ENCODE measurements at regions not wholly inside any gene's neighbourhood (a gene's known extent, or its start where the extent isn't known, plus 50 kb on each side); places are given as distances from the start of the nearest gene placed in this dataset.
A peak's percentile ranks its signal among the peaks of the same experiment; 100 is the strongest.

- POLR2A ChIA-PET (ENCODE audit: partially characterized antibody), result no interaction called here
- Histone ChIP-seq H3K4me2 (ENCODE audit: insufficient read depth in 1 of 2, low read depth in 2 of 2, low read length in 2 of 2) (peak overlapping the region in 1 of 2 experiments; percentile 54; a peak in 3 of 4 replicates), H3K4me3 (ENCODE audit: extremely low read depth in 1 of 4, insufficient read depth in 2 of 4, low read depth in 3 of 4, low read length in 4 of 4) (peak overlapping the region in 1 of 4 experiments; percentile 60; a peak in 1 of 8 replicates), H3K27ac (ENCODE audit: low read depth, low read length) (no peak overlapping the region), H2BK20ac (ENCODE audit: low read length) (no peak overlapping the region), H3K79me1 (ENCODE audit: low read depth, low read length) (no peaks in the 10 kb centered on the region), H3K27me3 (replicated peaks in 1 of 4; ENCODE audit: control insufficient read depth in 3 of 4, extremely low read depth in 1 of 4, insufficient read depth in 3 of 4, low read length in 3 of 4) (peaks cover 0 to 2% (median 0%) of the 10 kb centered on the region in 4 experiments; a peak in 2 of 7 replicates), H2BK120ac (replicated peaks; ENCODE audit: low read depth, low read length) (no peak overlapping the region), H3K14ac (ENCODE audit: insufficient read length) (no peak overlapping the region), H3K56ac (replicated peaks; ENCODE audit: insufficient read length, low read depth, low read length) (no peak overlapping the region), H3K4me1 (replicated peaks in 1 of 4; ENCODE audit: control insufficient read depth in 3 of 4, insufficient read depth in 4 of 4, low read length in 3 of 4) (no peaks in the 10 kb centered on the region), H4K8ac (ENCODE audit: extremely low read depth, insufficient read depth, low read length) (peak overlapping the region; percentile 68; the same call in 1 of the 2 replicates), H3K23ac (ENCODE audit: insufficient read length) (no peak overlapping the region), H3K36me3 (ENCODE audit: control insufficient read depth in 2 of 4, insufficient read depth in 4 of 4, low read length in 3 of 4) (no peaks in the 10 kb centered on the region), H2BK12ac (ENCODE audit: low read depth, low read length) (no peak overlapping the region), H4K91ac (replicated peaks; ENCODE audit: insufficient read length, low read length) (no peak overlapping the region), H4K20me1 (replicated peaks in 1 of 2; ENCODE audit: control insufficient read depth in 1 of 2, insufficient read depth in 2 of 2, low read length in 2 of 2) (no peaks in the 10 kb centered on the region), H2BK15ac (ENCODE audit: low read length) (no peak overlapping the region), H2AFZ (ENCODE audit: low read length) (no peak overlapping the region), H3K9me3 (ENCODE audit: insufficient read depth in 2 of 2, low read depth in 1 of 2, low read length in 1 of 2) (no peaks in the 10 kb centered on the region; a peak in 2 of 4 replicates), H3K23me2 (ENCODE audit: low read depth, low read length) (peaks cover 6% of the 10 kb centered on the region; the same call in 1 of the 2 replicates), H2BK5ac (ENCODE audit: low read depth, low read length) (no peak overlapping the region), H3K4ac (replicated peaks; ENCODE audit: insufficient read length, low read depth, low read length) (no peak overlapping the region), H3K9ac (replicated peaks in 1 of 4; ENCODE audit: extremely low read depth in 1 of 4, low read depth in 3 of 4, low read length in 3 of 4) (no peak overlapping the region), H4K5ac (ENCODE audit: insufficient read length, low read depth, low read length) (no peak overlapping the region), H2AK5ac (ENCODE audit: low read depth, low read length) (no peak overlapping the region), H3K18ac (ENCODE audit: extremely low read depth, low read length) (no peak overlapping the region), H3K79me2 (ENCODE audit: control insufficient read depth in 1 of 2, insufficient read depth in 2 of 2, low read length in 2 of 2) (no peaks in the 10 kb centered on the region)
- no peak for FAIRE-seq
- TF ChIP-seq NANOG (IDR thresholded peaks at IDR 0.05; ENCODE audit: insufficient read depth, low read depth, low read length, poor library complexity, severe bottlenecking), result no peak
- TF ChIP-seq FOSL1 (IDR thresholded peaks at IDR 0.05; ENCODE audit: insufficient read depth, low read depth, low read length), result no peak
- no peak for TF ChIP-seq SAP30 (IDR thresholded peaks at IDR 0.05; ENCODE audit: insufficient read depth, insufficient replicate concordance, low read length)
- no peak for TF ChIP-seq CEBPB (IDR thresholded peaks at IDR 0.05; ENCODE audit: low read depth, low read length)
- no peak for TF ChIP-seq SIRT6 (IDR thresholded peaks at IDR 0.05; ENCODE audit: low read length)
- TF ChIP-seq ATF2 (IDR thresholded peaks at IDR 0.05; ENCODE audit: low read length), result no peak
- no peak for TF ChIP-seq SP2 (IDR thresholded peaks at IDR 0.05; ENCODE audit: low read length)
- TF ChIP-seq SUZ12 (IDR thresholded peaks at IDR 0.05; ENCODE audit: low read length), result no peak
- no peak for TF ChIP-seq SRF (IDR thresholded peaks at IDR 0.05; ENCODE audit: low read depth, low read length)
- TF ChIP-seq BCL11A (IDR thresholded peaks at IDR 0.05; ENCODE audit: low read depth in 2 of 2, low read length in 2 of 2), result no peak
- 77% methylated on average over 25 of the region's 42 CpGs; no CpG with 5 or more reads in 1 of the 2 experiments for WGBS, 2 experiments (ENCODE audit: extremely low coverage in 1 of 2, insufficient coverage in 1 of 2, insufficient read length in 1 of 2, insufficient replicate concordance in 2 of 2, low coverage in 1 of 2, low lambda C conversion rate in 2 of 2, missing lambda C conversion rate in 1 of 2)
- peak in 1 of 2 experiments; percentile 47 for DNase-seq (ENCODE audit: low read depth in 1 of 2, low spot score in 2 of 2)
- CTCF ChIA-PET (ENCODE audit: partially characterized antibody), result interaction anchor here (0.8 to 2.3 kb wide), 6 partner anchors 14 to 737 kb away, joined by 3 to 13 read pairs (median 4); no protein-coding TSS in a partner anchor
These were observed 273.6 kb downstream of the CCDC74A start for GRCh38 chr2:131801210-131801744.
